ENCODE measurements at regions not wholly inside any gene's neighbourhood (a gene's known extent, or its start where the extent isn't known, plus 50 kb on each side); places are given as distances from the start of the nearest gene placed in this dataset.

DNA sequence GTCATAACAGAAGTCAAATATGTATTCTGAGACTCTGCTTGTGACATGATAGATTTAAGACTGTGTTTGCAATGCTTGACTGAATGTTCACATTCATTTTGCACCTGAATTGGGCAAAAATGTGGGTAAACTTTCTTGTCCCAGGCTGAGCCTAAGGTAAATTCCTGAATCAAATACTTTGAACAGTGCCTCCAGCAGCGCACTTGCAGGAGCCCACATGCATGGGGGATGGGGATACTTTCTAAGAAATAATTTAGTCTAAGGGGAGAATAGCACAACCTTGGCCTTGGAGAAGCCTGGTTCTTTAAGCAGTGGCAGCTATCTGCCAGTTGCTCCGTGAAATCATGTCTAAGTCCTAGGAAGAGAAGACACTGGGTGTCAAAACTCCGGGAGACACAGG, 163.5 kb upstream of the EGFLAM start:
- Histone ChIP-seq H3K27ac (no peak overlapping the region), H3K36me3 (no peaks in the 10 kb centered on the region), H3K4me1 (no peaks in the 10 kb centered on the region), H3K27me3 (no peaks in the 10 kb centered on the region), H3K4me3 (replicated peaks in 1 of 3) (no peak overlapping the region), H3K9me3 (no peaks in the 10 kb centered on the region)
- WGBS, 2 donors, result 56 to 61% methylated on average over 3 of the region's 3 CpGs
- intact Hi-C loops (cut with DNase I), result no loop called here
- TF ChIP-seq, protein P1, sequence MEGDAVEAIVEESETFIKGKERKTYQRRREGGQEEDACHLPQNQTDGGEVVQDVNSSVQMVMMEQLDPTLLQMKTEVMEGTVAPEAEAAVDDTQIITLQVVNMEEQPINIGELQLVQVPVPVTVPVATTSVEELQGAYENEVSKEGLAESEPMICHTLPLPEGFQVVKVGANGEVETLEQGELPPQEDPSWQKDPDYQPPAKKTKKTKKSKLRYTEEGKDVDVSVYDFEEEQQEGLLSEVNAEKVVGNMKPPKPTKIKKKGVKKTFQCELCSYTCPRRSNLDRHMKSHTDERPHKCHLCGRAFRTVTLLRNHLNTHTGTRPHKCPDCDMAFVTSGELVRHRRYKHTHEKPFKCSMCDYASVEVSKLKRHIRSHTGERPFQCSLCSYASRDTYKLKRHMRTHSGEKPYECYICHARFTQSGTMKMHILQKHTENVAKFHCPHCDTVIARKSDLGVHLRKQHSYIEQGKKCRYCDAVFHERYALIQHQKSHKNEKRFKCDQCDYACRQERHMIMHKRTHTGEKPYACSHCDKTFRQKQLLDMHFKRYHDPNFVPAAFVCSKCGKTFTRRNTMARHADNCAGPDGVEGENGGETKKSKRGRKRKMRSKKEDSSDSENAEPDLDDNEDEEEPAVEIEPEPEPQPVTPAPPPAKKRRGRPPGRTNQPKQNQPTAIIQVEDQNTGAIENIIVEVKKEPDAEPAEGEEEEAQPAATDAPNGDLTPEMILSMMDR (IDR thresholded peaks at IDR 0.05), result no peak
- no peak for TF ChIP-seq POLR2A (IDR thresholded peaks at IDR 0.05)
- DNase-seq, result no peak

DNA sequence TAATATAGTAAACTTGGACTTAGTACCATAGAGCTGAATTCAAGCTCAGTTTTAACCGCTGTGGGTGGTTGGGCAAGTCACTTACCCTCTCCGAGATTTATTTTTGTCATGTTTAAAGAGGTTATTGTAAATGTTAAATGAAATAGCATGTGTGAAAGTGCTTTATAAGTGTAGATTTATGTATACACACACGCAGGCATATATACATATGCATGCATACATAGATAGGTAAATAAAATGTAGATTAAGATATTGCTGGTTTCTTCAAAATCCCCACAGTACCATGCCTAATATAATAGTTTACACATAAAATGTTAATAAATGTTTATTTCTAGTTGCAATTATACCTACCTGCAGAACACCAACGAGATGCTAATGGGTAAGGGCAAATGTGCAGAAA, 164.5 kb upstream of the EGFLAM start:
- 73 to 82% methylated on average over 4 of the region's 4 CpGs for WGBS, 2 donors
- H3K36me3 ChIP-seq, result no peaks in the 10 kb centered on the region
- H3K9me3 ChIP-seq, result no peaks in the 10 kb centered on the region
- H3K4me1 ChIP-seq, result no peaks in the 10 kb centered on the region
- DNase-seq, result no peak
- H3K27me3 ChIP-seq, result no peaks in the 10 kb centered on the region
- intact Hi-C loops (cut with DNase I), result no loop called here
- no peak overlapping the region for H3K4me3 ChIP-seq (replicated peaks in 1 of 3)
- TF ChIP-seq, protein P1 (IDR thresholded peaks at IDR 0.05), result no peak
- TF ChIP-seq POLR2A (IDR thresholded peaks at IDR 0.05), result no peak
- H3K27ac ChIP-seq, result no peak overlapping the region

DNA sequence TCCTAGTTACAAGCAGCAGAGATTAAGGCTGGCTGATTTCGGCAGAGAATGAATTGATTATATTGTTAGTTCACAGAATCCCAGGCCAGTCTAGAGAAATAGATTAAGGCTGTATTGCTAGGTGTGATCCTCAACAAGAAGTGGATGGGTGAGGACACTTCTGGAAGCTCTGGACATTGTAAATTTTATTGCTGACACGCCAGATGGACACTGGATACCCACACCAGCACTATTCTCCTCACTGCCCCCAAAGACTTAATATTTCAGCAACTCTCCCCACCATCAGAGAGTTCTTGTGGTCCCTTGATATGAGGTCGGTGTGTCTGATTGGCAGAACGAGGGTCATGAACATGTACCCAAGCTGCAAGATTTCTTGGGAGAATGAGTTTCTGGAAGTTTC, 171.6 kb upstream of the EGFLAM start:
- Histone ChIP-seq H3K27ac (no peak overlapping the region), H3K36me3 (no peaks in the 10 kb centered on the region), H3K9me3 (no peaks in the 10 kb centered on the region), H3K27me3 (no peaks in the 10 kb centered on the region), H3K4me1 (no peaks in the 10 kb centered on the region), H3K4me3 (replicated peaks in 1 of 3) (no peak overlapping the region)
- TF ChIP-seq POLR2A (IDR thresholded peaks at IDR 0.05), result no peak
- TF ChIP-seq, protein P1 (IDR thresholded peaks at IDR 0.05), result no peak
- intact Hi-C loops (cut with DNase I), result no loop called here
- 80 to 82% methylated on average over 4 of the region's 4 CpGs for WGBS, 2 donors
- no peak for DNase-seq

DNA sequence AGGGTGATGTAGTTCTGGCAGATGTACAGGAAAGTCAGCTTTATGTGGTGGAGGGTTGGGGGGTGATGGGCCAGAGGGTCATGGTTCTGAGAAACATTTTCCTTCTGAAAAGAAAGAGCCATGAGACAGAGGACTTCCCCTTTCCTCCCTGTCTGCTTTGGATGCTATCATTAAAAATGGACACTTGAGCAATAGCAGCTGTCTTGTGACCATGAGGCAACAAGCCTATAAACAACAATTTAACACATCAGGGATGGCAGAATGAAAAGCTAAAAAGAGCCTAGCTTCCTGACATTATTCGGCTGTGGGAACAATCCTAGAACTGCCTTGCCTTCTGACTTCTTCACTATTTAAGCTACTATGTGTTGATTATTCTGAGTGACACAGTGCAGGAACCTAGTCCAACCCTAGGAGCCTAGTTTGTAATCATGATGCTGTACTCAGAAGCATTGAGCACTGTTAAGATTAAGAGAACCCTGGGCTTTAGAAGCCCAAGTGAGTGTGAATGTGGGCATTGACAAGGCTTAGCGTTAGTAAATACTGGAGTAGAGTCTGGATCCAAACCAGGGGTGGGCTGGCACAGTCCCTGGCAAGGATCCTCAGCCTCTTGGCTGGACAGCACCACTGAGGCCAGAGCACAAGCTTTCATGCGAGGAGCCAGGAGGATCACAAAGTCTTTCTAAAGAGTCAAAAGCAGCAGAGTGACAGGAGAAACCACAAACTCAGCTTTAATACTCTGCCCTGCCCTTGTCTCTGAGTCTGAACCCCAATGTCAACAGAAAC, 178.5 kb upstream of the EGFLAM start:
- Histone ChIP-seq H3K27me3 (no peaks in the 10 kb centered on the region), H3K4me1 (no peaks in the 10 kb centered on the region), H3K27ac (no peak overlapping the region), H3K9me3 (no peaks in the 10 kb centered on the region), H3K36me3 (no peaks in the 10 kb centered on the region), H3K4me3 (replicated peaks in 1 of 3) (no peak overlapping the region)
- TF ChIP-seq, protein P1 (IDR thresholded peaks at IDR 0.05), result no peak
- no peak for TF ChIP-seq POLR2A (IDR thresholded peaks at IDR 0.05)
- no peak for DNase-seq
- intact Hi-C loops (cut with DNase I), result no loop called here
- WGBS, 2 donors, result 85 to 87% methylated on average over 3 of the region's 3 CpGs

DNA sequence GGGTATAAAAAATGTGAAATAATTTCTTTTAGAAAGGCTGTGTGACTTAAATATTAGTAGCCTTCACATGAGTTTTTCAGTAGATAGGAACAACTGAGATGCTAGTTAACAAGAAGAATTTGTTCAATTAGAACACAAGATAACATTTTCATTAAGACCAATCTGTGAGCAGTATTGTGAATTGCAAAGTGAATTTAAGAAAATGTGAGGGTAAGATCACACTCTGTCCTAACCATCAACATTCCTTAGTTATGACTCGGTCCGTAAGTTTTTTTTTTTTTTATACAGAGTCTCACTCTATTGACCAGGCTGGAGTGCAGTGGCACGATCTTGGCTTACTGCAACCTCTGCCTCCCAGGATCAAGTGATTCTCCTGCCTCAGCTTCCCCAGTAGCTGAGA, 180.2 kb upstream of the EGFLAM start:
- no peaks in the 10 kb centered on the region for H3K9me3 ChIP-seq
- DNase-seq, result no peak
- TF ChIP-seq, protein P1 (IDR thresholded peaks at IDR 0.05), result no peak
- no peak for TF ChIP-seq POLR2A (IDR thresholded peaks at IDR 0.05)
- no peak overlapping the region for H3K4me3 ChIP-seq (replicated peaks in 1 of 3)
- no peaks in the 10 kb centered on the region for H3K27me3 ChIP-seq
- no peaks in the 10 kb centered on the region for H3K4me1 ChIP-seq
- intact Hi-C loops (cut with DNase I), result no loop called here
- 79% methylated on average over 3 of the region's 3 CpGs for WGBS, 2 donors
- no peak overlapping the region for H3K27ac ChIP-seq
- no peaks in the 10 kb centered on the region for H3K36me3 ChIP-seq

Measured in thyroid gland (tissue), 4 donors.